ENCODE measurements at regions not wholly inside any gene's neighbourhood (a gene's known extent, or its start where the extent isn't known, plus 50 kb on each side); places are given as distances from the start of the nearest gene placed in this dataset.

DNA sequence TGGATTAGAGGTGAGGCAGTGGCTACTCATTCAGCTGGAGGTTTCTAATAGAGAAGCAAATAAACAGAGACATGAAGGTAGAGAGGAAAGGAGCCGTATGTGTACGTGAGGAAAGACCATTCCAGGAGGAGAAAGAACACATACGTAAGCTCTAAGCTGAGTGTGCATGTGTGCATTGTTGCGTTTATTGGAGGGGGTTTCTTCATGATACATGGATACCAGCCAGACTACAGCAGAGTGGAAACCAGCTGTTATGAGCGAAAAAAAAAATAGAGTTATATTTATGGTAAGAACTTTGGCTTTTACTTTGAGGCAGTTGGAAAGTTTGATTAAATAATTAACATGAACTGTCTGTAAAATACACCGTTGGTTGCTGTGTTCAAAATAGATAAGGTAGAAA, 173.4 kb upstream of the RGS18 start:
- TF ChIP-seq, protein P1, sequence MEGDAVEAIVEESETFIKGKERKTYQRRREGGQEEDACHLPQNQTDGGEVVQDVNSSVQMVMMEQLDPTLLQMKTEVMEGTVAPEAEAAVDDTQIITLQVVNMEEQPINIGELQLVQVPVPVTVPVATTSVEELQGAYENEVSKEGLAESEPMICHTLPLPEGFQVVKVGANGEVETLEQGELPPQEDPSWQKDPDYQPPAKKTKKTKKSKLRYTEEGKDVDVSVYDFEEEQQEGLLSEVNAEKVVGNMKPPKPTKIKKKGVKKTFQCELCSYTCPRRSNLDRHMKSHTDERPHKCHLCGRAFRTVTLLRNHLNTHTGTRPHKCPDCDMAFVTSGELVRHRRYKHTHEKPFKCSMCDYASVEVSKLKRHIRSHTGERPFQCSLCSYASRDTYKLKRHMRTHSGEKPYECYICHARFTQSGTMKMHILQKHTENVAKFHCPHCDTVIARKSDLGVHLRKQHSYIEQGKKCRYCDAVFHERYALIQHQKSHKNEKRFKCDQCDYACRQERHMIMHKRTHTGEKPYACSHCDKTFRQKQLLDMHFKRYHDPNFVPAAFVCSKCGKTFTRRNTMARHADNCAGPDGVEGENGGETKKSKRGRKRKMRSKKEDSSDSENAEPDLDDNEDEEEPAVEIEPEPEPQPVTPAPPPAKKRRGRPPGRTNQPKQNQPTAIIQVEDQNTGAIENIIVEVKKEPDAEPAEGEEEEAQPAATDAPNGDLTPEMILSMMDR (IDR thresholded peaks at IDR 0.05), result no peak
- TF ChIP-seq POLR2AphosphoS5 (IDR thresholded peaks at IDR 0.05; ENCODE audit: low read depth, low read length), result no peak
